Prostate gland (tissue), 2 donors: ENCODE measurements at regions not wholly inside any gene's neighbourhood (a gene's known extent, or its start where the extent isn't known, plus 50 kb on each side); places are given as distances from the start of the nearest gene placed in this dataset.

Experiments
- POLR2AphosphoS5 ChIP-seq: sonication (generic); formaldehyde crosslinking; IDR thresholded peaks from one replicate; pipeline ENCODE4 v1.6.1; 2017; ENCODE audit warnings: antibody characterized with exemption
- TF ChIP-seq, protein P1 (sequence below), 4 experiments: fragments of 200-600 bp in 2 of 4; fragments of 450-650 bp in 2 of 4; sonication (generic) in 2 of 4; IDR thresholded peaks; 1 replicate in 3 of 4; 2 replicates in 1 of 4; pipeline ENCODE4 v1.5.1; 2016 to 2019; ENCODE audit warnings: antibody characterized with exemption in 4 of 4, mild to moderate bottlenecking in 2 of 4, moderate library complexity in 2 of 4

DNA sequence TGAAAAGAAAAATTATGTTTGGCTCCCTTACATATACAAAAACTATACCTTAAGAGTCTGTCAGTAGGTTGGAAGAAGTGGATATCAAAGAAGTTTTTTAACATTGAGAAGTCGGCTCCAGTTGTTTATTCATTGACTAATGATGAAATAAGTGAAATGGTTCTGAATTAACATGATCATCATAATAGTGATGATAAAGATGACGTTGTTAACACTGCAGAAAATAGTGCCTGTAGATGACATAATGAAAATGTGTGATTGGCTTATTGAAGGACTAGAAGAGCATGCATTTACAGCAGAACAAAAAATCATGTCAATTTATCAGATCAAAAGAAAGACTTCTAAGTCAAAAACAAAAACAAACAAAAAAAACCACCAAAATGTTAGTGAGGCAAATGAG, 1125.4 kb upstream of the NXPH2 start:
- TF ChIP-seq, protein P1, sequence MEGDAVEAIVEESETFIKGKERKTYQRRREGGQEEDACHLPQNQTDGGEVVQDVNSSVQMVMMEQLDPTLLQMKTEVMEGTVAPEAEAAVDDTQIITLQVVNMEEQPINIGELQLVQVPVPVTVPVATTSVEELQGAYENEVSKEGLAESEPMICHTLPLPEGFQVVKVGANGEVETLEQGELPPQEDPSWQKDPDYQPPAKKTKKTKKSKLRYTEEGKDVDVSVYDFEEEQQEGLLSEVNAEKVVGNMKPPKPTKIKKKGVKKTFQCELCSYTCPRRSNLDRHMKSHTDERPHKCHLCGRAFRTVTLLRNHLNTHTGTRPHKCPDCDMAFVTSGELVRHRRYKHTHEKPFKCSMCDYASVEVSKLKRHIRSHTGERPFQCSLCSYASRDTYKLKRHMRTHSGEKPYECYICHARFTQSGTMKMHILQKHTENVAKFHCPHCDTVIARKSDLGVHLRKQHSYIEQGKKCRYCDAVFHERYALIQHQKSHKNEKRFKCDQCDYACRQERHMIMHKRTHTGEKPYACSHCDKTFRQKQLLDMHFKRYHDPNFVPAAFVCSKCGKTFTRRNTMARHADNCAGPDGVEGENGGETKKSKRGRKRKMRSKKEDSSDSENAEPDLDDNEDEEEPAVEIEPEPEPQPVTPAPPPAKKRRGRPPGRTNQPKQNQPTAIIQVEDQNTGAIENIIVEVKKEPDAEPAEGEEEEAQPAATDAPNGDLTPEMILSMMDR (IDR thresholded peaks at IDR 0.05): no peak
- TF ChIP-seq POLR2AphosphoS5: no peak
